ENCODE measurements at regions not wholly inside any gene's neighbourhood (a gene's known extent, or its start where the extent isn't known, plus 50 kb on each side); places are given as distances from the start of the nearest gene placed in this dataset.

DNA sequence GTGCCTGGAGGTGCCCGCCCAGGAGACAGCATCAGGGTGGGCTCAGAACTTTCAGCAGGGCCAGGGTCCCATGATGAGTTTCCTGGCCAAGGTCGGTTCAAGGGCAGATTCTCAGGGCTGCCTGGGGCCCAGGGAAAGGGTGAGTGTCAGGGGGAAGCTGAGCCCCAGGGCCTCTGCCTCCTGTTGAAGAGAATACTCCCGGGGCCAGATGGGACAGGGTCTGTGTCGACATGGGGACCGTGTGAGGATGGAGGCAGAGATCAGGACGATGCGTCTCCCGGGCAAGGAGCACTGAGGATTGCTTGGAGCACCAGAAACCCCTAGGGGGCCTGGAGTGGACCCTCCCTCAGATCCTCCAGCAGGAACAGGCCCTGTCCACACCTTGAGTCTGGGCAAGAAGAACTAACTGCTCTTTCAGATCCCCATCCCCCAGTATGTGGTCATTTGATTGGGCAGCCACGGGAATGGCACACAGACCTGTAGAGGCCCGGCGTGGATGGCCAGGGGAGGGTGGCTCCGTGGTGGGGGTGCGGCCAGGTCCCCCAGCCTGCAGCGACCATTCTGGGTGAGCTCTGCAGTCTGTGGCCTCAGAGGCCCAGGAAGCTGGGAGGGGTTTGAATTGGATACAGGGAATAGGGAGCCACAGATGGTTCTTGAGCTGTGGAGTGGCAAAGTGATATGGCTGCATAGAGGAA is 1078.7 kb downstream of the BRD1 start:
- TF ChIP-seq, protein P1, sequence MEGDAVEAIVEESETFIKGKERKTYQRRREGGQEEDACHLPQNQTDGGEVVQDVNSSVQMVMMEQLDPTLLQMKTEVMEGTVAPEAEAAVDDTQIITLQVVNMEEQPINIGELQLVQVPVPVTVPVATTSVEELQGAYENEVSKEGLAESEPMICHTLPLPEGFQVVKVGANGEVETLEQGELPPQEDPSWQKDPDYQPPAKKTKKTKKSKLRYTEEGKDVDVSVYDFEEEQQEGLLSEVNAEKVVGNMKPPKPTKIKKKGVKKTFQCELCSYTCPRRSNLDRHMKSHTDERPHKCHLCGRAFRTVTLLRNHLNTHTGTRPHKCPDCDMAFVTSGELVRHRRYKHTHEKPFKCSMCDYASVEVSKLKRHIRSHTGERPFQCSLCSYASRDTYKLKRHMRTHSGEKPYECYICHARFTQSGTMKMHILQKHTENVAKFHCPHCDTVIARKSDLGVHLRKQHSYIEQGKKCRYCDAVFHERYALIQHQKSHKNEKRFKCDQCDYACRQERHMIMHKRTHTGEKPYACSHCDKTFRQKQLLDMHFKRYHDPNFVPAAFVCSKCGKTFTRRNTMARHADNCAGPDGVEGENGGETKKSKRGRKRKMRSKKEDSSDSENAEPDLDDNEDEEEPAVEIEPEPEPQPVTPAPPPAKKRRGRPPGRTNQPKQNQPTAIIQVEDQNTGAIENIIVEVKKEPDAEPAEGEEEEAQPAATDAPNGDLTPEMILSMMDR (IDR thresholded peaks at IDR 0.05), result no peak
- peaks cover 60% of the 10 kb centered on the region for H3K9me3 Mint-ChIP-seq
- H3K36me3 Mint-ChIP-seq (ENCODE audit: low read depth), result peaks cover 4% of the 10 kb centered on the region; the same call in 1 of the 2 replicates
- no peak overlapping the region for H3K27ac Mint-ChIP-seq
- no peak for DNase-seq
- H3K27me3 Mint-ChIP-seq (ENCODE audit: insufficient read depth), result peaks cover 2% of the 10 kb centered on the region; the same call in 1 of the 2 replicates
- no peaks in the 10 kb centered on the region for H3K4me1 Mint-ChIP-seq (ENCODE audit: low read depth)
- H3K4me3 Mint-ChIP-seq, result no peak overlapping the region

DNA sequence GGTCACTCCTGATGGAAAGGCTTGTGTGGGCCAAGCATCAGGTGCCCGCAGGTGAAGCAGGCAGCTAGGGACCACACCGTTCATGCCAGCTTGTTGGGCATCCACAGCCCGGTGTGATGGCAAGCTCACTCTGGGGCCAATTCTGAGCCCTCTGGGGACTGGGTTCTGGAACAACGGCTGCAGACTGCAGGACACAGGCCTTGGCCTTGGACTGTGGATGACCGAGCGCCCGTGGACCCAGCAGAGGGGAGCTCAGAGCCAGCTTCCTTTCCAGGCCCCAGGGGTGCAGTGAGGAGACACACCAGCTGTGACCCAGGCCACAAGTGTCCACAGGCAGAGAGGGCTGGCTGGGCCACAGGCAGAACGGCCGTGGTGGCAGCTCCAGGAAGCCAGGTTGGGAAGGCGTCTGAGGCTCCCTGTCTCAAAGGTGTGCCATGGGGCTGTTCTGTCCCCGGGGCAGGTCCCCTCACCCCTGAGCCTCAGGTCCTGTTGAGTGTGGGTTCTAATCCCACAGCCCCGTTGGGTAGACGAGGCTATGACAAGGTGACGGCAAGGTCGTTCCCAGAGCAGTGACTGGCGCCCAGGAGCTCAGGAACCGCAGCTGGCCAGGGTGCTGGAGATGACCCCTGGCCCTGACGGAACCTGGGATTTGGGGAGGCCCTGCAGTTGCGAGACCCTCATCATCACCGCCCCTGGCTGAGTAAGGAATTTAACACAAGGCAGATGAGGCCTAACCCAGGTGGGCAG is 1079.4 kb downstream of the BRD1 start:
- peaks cover 2% of the 10 kb centered on the region; the same call in 1 of the 2 replicates for H3K27me3 Mint-ChIP-seq (ENCODE audit: insufficient read depth)
- no peak for DNase-seq
- H3K36me3 Mint-ChIP-seq (ENCODE audit: low read depth), result peaks cover 11% of the 10 kb centered on the region; the same call in 1 of the 2 replicates
- H3K9me3 Mint-ChIP-seq, result peaks cover 60% of the 10 kb centered on the region
- H3K4me1 Mint-ChIP-seq (ENCODE audit: low read depth), result no peaks in the 10 kb centered on the region
- TF ChIP-seq, protein P1 (IDR thresholded peaks at IDR 0.05), result no peak
- H3K27ac Mint-ChIP-seq, result no peak overlapping the region
- H3K4me3 Mint-ChIP-seq, result no peak overlapping the region

DNA sequence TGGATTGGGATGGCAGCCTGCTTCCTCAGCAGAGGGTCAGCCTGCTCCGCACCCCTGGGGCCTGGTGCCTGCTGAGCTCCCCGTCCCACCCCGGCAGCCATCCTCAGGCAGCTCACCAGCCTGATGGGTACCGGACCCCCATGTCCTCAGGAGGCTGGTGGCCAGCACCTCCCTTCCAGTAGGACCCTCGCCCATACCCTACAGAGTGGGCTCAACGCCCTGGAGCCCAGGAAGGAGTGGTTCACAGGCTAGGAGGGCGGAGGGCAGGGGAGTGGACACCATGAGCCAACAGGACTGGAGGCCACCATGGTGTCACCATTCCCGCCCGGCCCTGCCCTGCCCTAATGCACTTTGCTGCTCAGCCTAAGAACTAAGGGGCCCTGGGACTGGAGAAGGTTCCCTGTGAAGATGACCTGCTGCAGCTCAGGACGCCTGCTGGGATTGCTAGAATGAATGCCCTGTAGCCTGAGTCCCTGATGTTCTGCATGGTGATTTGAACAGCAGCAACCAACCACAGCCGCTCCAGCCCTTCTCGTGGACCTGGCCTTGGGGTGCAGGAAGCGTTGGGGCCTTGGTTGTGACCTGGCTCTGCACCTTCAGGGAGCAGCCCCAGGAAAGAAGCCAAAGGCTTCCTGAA is 1080.8 kb downstream of the BRD1 start:
- H3K4me3 Mint-ChIP-seq, result no peak overlapping the region
- TF ChIP-seq, protein P1 (IDR thresholded peaks at IDR 0.05), result no peak
- no peak for DNase-seq
- H3K36me3 Mint-ChIP-seq (ENCODE audit: low read depth), result peaks cover 14% of the 10 kb centered on the region; the same call in 1 of the 2 replicates
- H3K27me3 Mint-ChIP-seq (ENCODE audit: insufficient read depth), result peaks cover 2% of the 10 kb centered on the region; the same call in 1 of the 2 replicates
- peaks cover 57% of the 10 kb centered on the region for H3K9me3 Mint-ChIP-seq
- H3K27ac Mint-ChIP-seq, result no peak overlapping the region
- H3K4me1 Mint-ChIP-seq (ENCODE audit: low read depth), result no peaks in the 10 kb centered on the region

DNA sequence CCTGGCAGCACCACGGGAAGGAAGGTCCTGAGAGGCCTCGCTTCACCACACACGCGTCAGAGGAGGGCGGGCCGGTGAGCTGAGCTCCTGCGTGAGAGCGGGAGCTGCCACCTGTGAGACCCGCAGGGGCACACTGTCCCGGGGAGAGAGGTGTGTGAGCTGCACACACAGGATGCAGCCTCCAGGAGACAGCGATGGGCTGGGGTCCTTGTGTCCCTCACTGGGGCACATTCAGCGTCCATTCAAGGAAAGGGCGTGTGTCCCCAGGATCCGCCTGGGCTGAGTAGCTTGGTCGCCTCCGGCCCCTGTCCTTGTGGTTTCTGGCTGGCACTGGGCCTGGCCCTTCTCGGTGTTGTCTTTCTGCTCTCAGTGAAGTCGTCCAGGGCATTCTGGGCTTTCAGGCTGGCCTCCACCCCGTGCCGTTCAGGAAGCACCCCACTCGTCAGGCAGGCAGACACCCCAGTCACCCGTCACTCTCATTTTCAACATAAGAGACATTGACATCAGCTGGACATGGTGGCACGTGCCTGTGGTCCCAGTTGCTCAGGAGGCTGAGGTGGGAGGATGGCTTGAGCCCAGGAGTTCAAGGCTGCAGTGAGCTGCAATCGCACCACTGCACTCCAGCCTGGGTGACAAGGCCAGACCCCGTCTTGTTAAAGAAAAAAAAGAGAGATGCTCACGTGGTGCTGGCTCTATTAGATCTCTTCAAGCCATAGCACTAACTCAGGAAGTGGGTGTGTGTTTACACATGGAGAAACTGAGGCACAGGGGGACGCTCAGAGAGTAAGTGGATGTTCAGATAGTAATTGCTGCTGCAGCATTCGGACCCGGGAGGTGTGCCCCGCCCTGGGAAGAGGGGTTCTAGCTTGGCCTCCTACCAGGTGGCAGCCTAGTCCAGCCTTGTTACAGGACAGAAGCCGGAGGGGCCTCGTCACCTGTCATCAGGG is 1081.6 kb downstream of the BRD1 start:
- Mint-ChIP-seq H3K36me3 (ENCODE audit: low read depth) (peaks cover 14% of the 10 kb centered on the region; the same call in 1 of the 2 replicates), H3K4me3 (no peak overlapping the region)

More for the DNA sequence above, 1081.6 kb downstream of the BRD1 start:
- TF ChIP-seq, protein P1 (IDR thresholded peaks at IDR 0.05), result no peak
- DNase-seq, result no peak
- H3K9me3 Mint-ChIP-seq, result peaks cover 53% of the 10 kb centered on the region
- no peaks in the 10 kb centered on the region for H3K4me1 Mint-ChIP-seq (ENCODE audit: low read depth)
- peaks cover 2% of the 10 kb centered on the region; the same call in 1 of the 2 replicates for H3K27me3 Mint-ChIP-seq (ENCODE audit: insufficient read depth)
- H3K27ac Mint-ChIP-seq, result no peak overlapping the region
